Heart left ventricle (tissue), 16 donors: ENCODE measurements at regions not wholly inside any gene's neighbourhood (a gene's known extent, or its start where the extent isn't known, plus 50 kb on each side); places are given as distances from the start of the nearest gene placed in this dataset.

Source experiments
- ATAC-seq, 4 donors: fragments of 200-7000 bp; cut with Tn5 transposase; one replicate each; pipeline ENCODE4 v1.9.1; 2020 to 2022; ENCODE audit warnings: moderate library complexity in 4 of 4, mild to moderate bottlenecking in 3 of 4, moderate number of reproducible peaks in 1 of 4
- DNase-seq, 5 donors: peaks; one replicate each; pipeline ENCODE4 v3.0.0-alpha.2; 2020
- H3K27ac ChIP-seq, 12 donors: fragments of 200-600 bp; sonication (generic) in 4 of 12; one replicate each; pipeline versions ENCODE4 v1.5.0 to v1.8.0; 2016 to 2022; ENCODE audit warnings: mild to moderate bottlenecking in 2 of 12
- H3K27me3 ChIP-seq, 9 donors: fragments of 200-600 bp; sonication (generic) in 2 of 9; one replicate each; pipeline versions ENCODE4 v1.5.1 to v1.8.0; 2016 to 2022; ENCODE audit warnings: mild to moderate bottlenecking in 3 of 9
- H3K36me3 ChIP-seq, 9 donors: fragments of 200-600 bp; sonication (generic) in 2 of 9; one replicate each; pipeline versions ENCODE4 v1.5.0 to v1.8.0; 2018 to 2022; ENCODE audit warnings: mild to moderate bottlenecking in 2 of 9
- H3K4me1 ChIP-seq, 12 donors: fragments of 200-600 bp; sonication (generic) in 4 of 12; one replicate each; pipeline versions ENCODE4 v1.5.0 to v1.8.0; 2016 to 2022; ENCODE audit warnings: mild to moderate bottlenecking in 3 of 12
- H3K4me3 ChIP-seq, 12 donors: fragments of 200-600 bp; sonication (generic) in 4 of 12; one replicate each; pipeline versions ENCODE4 v1.5.0 to v1.8.0; 2017 to 2022; ENCODE audit warnings: mild to moderate bottlenecking in 9 of 12, moderate library complexity in 4 of 12
- H3K9me3 ChIP-seq, 12 donors: fragments of 200-600 bp; sonication (generic) in 4 of 12; one replicate each; pipeline versions ENCODE4 v1.5.0 to v1.8.0; 2016 to 2022; ENCODE audit warnings: mild to moderate bottlenecking in 1 of 12
- CTCF ChIP-seq, 12 donors: fragments of 200-600 bp; sonication (generic) in 4 of 12; IDR thresholded peaks; one replicate each; pipeline versions ENCODE4 v1.5.0 to v1.8.0; 2018 to 2022; ENCODE audit warnings: antibody characterized with exemption in 12 of 12, mild to moderate bottlenecking in 5 of 12
- POLR2A ChIP-seq, 2 donors: fragments of 450-650 bp; IDR thresholded peaks; one replicate each; pipeline ENCODE4 v1.6.1; 2017; ENCODE audit warnings: antibody characterized with exemption in 2 of 2, mild to moderate bottlenecking in 2 of 2, moderate library complexity in 2 of 2
- WGBS, 4 donors: extraction: QIAGEN DNeasy Blood & Tissue Kit in 2 of 4; methylation state at CpG; one replicate each; pipeline versions ENCODE4 v1.1.5 to v1.1.7; 2013 to 2018; 5-methylcytosine and 5-hydroxymethylcytosine counted together
- intact Hi-C, 10 donors: fragments of 100-400 bp; cut with DNase I; formaldehyde crosslinking; loops; one replicate each; pipeline versions ENCODE4 v1.11.1 to v1.14.2; 2022
- donor health status: ischemic (EF 13 %, LVEDD 7.1; RV severe dilation, severe dysfunction).
- donor health status: healthy with polysubstance abuse.
- donor health status: DM: no; HTN: yes; CAD: no.
- donor health status: DM: no; HTN: no; CAD: no.
- donor health status: ischemic (EF 25% LVEDD 6.9; RV normal size, moderate dysfunction).
- donor health status: ischemic (EF 25% LVEDD 5.7; RV mildly dilated, moderate dysfunction).
- donor health status: healthy.
- donor health status: DM: yes; HTN: yes; CAD: no.
- donor health status: ischemic (EF 35%, LVEDD 5.7; RV mildly dilated, moderate dysfunction).
- donor health status: nonischemic (EF 11% LVEDD 7.7; RV severe dilation, severe dysfunction).
- donor health status: DM: yes; HTN: yes; CAD: no.
- donor health status: PGD.
- donor health status: ischemic (EF 29% LVEDD 5.4; RV normal size, mild dysfunction).
- donor health status: nonischemic (EF 23%, LVEDD 6.1; RV moderate dilation, normal function).

- no peak for DNase-seq
- H3K36me3 ChIP-seq, result no peaks in the 10 kb centered on the region
- H3K27ac ChIP-seq, result no peak overlapping the region
- H3K9me3 ChIP-seq, result no peaks in the 10 kb centered on the region
- no peak overlapping the region for H3K4me3 ChIP-seq
- 71 to 83% (median 80%) methylated on average over 5 of the region's 5 CpGs for WGBS, 4 donors
- peaks cover 0 to 19% (median 0%) of the 10 kb centered on the region in 12 donors for H3K4me1 ChIP-seq
- no peak for ATAC-seq
- H3K27me3 ChIP-seq, result no peaks in the 10 kb centered on the region
- TF ChIP-seq CTCF (IDR thresholded peaks at IDR 0.05), result no peak
- no peak for TF ChIP-seq POLR2A (IDR thresholded peaks at IDR 0.05)
- intact Hi-C loops, result no loop called here
Observed at GRCh38 chr7:28240481-28240880, 59.9 kb upstream of the JAZF1 start.

- Histone ChIP-seq H3K27ac (no peak overlapping the region), H3K4me3 (no peak overlapping the region), H3K9me3 (peaks cover 0 to 2% (median 0%) of the 10 kb centered on the region in 12 donors), H3K36me3 (no peaks in the 10 kb centered on the region), H3K4me1 (peaks cover 0 to 10% (median 0%) of the 10 kb centered on the region in 12 donors), H3K27me3 (no peaks in the 10 kb centered on the region)
- intact Hi-C loops, result no loop called here
- no peak for ATAC-seq
- DNase-seq, result no peak
- TF ChIP-seq CTCF (IDR thresholded peaks at IDR 0.05), result no peak
- no peak for TF ChIP-seq POLR2A (IDR thresholded peaks at IDR 0.05)
- WGBS, 4 donors, result 91 to 96% (median 94%) methylated on average over 5 of the region's 5 CpGs
Observed at GRCh38 chr7:28243861-28244260, 63.3 kb upstream of the JAZF1 start.

- WGBS, 4 donors, result 73 to 79% (median 77%) methylated on average over 9 of the region's 9 CpGs
Observed at GRCh38 chr7:28245123-28245878, 64.7 kb upstream of the JAZF1 start.

More at GRCh38 chr7:28245123-28245878, 64.7 kb upstream of the JAZF1 start:
- no peak overlapping the region for H3K4me3 ChIP-seq
- no peaks in the 10 kb centered on the region for H3K36me3 ChIP-seq
- intact Hi-C loops, result no loop called here
- H3K9me3 ChIP-seq, result peaks cover 0 to 6% (median 0%) of the 10 kb centered on the region in 12 donors
- DNase-seq, result no peak
- H3K27ac ChIP-seq, result no peak overlapping the region
- H3K4me1 ChIP-seq, result no peaks in the 10 kb centered on the region
- ATAC-seq, result no peak
- H3K27me3 ChIP-seq, result no peaks in the 10 kb centered on the region
- TF ChIP-seq CTCF (IDR thresholded peaks at IDR 0.05), result no peak
- no peak for TF ChIP-seq POLR2A (IDR thresholded peaks at IDR 0.05)
